ENCODE measurements at regions not wholly inside any gene's neighbourhood (a gene's known extent, or its start where the extent isn't known, plus 50 kb on each side); places are given as distances from the start of the nearest gene placed in this dataset.

DNA sequence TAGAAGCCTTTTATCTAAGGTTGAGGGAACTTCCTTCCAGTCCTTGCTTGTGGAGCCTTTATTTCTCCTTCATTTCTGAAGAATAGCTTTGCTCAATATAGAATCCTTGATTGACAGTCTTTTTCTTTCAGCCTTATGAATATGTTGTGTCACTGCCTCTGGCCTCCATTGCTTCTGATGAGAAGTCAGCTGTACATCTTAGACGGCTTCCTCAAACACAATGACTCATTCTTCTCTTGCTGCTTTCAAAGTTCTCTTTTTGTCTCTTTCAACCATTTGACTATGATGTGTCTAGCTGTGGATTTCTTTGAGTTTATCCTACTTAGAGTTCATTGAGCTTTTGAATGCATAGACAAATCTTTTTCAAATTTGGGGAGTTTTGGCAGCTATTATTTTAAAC, 893.2 kb downstream of the BRD1 start:
- Histone ChIP-seq H3K36me3 (ENCODE audit: insufficient read depth, low read length) (no peaks in the 10 kb centered on the region), H3K4me1 (ENCODE audit: insufficient read depth, low read length) (no peaks in the 10 kb centered on the region), H3K4me3 (ENCODE audit: low read depth in 1 of 2, low read length in 2 of 2) (no peak overlapping the region), H3K9me3 (ENCODE audit: low read length) (no peaks in the 10 kb centered on the region), H3K27me3 (ENCODE audit: control insufficient read depth in 1 of 2, insufficient read depth in 2 of 2, low read length in 2 of 2) (no peaks in the 10 kb centered on the region), H3K9ac (ENCODE audit: low read length) (no peak overlapping the region), H3K27ac (ENCODE audit: low read depth, low read length) (no peak overlapping the region)

DNA sequence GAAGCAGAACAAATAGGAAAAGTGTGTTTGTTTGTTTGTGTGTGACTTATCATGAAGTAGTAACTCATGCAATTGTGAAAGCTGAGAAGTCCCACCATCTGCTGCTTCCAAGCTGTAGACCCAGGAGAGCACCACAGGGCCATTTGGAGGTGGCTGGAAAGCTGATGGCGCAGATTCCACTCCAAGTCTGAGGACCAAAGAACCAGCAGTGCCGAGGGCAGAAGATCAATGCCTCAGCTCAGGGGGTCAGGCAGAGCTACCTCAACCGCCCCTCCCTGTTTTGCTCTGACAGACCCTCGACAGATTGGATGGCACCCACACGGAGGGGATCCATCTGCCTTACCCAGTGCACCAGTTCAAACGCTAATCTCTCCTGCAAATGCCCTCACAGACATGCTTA, 896.2 kb downstream of the BRD1 start:
- Histone ChIP-seq H3K36me3 (ENCODE audit: insufficient read depth, low read length) (no peaks in the 10 kb centered on the region), H3K9ac (ENCODE audit: low read length) (no peak overlapping the region), H3K4me1 (ENCODE audit: insufficient read depth, low read length) (no peaks in the 10 kb centered on the region), H3K27me3 (ENCODE audit: control insufficient read depth in 1 of 2, insufficient read depth in 2 of 2, low read length in 2 of 2) (no peaks in the 10 kb centered on the region), H3K27ac (ENCODE audit: low read depth, low read length) (no peak overlapping the region), H3K4me3 (ENCODE audit: low read depth in 1 of 2, low read length in 2 of 2) (no peak overlapping the region), H3K9me3 (ENCODE audit: low read length) (no peaks in the 10 kb centered on the region)

DNA sequence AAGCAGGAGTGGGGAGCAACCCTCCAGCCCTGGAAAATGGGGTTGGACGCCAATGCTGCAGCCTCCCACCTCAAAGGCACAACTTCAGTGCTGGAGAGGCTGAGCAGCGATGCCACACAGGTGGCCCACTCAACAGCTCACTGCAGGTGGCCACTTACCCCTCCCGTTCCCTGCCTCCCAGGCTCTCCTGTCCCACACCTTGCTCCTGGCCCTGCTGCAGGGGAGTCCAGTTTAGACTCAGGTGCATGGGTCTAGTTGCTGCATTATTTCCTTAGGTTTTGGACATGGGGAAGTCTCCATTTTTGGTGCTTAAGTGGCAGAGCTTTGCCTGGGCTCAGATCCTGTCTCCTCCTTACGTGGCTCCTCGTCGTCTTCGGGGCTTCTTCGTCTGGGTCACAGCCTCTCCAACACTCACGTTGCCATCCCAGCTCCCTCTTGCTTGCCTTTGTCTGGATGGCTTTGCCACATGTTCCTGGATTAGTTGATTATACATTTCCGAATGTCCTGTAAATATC, 898.3 kb downstream of the BRD1 start:
- H3K4me3 ChIP-seq (ENCODE audit: low read depth in 1 of 2, low read length in 2 of 2) = no peak overlapping the region

DNA sequence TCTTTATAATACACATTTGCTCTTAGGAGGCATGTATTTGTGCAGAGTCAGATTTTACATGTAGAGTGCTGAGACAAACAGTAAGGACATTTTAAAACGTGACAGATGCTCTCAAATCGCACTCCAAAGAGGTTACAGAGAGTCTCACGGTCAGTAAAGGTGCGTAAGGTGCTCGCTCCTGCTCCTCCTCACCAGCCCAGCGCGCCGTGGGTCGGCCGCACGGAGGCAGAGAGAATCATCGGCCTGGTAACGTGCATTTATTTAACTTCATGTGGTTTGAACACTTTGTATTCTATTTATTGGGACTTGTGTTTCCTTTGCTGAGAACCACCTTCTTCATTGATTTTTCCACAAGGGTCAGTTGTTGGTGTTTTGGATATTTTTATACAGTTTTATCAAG, 900.1 kb downstream of the BRD1 start:
- Histone ChIP-seq H3K4me3 (ENCODE audit: low read depth in 1 of 2, low read length in 2 of 2) (no peak overlapping the region), H3K9me3 (ENCODE audit: low read length) (no peaks in the 10 kb centered on the region), H3K36me3 (ENCODE audit: insufficient read depth, low read length) (no peaks in the 10 kb centered on the region), H3K27me3 (ENCODE audit: control insufficient read depth in 1 of 2, insufficient read depth in 2 of 2, low read length in 2 of 2) (no peaks in the 10 kb centered on the region), H3K4me1 (ENCODE audit: insufficient read depth, low read length) (no peaks in the 10 kb centered on the region), H3K27ac (ENCODE audit: low read depth, low read length) (no peak overlapping the region), H3K9ac (ENCODE audit: low read length) (no peak overlapping the region)

More for the DNA sequence above, 898.3 kb downstream of the BRD1 start:
- Histone ChIP-seq H3K27me3 (ENCODE audit: control insufficient read depth in 1 of 2, insufficient read depth in 2 of 2, low read length in 2 of 2) (no peaks in the 10 kb centered on the region), H3K9ac (ENCODE audit: low read length) (no peak overlapping the region), H3K4me1 (ENCODE audit: insufficient read depth, low read length) (no peaks in the 10 kb centered on the region), H3K9me3 (ENCODE audit: low read length) (no peaks in the 10 kb centered on the region), H3K36me3 (ENCODE audit: insufficient read depth, low read length) (no peaks in the 10 kb centered on the region), H3K27ac (ENCODE audit: low read depth, low read length) (no peak overlapping the region)

DNA sequence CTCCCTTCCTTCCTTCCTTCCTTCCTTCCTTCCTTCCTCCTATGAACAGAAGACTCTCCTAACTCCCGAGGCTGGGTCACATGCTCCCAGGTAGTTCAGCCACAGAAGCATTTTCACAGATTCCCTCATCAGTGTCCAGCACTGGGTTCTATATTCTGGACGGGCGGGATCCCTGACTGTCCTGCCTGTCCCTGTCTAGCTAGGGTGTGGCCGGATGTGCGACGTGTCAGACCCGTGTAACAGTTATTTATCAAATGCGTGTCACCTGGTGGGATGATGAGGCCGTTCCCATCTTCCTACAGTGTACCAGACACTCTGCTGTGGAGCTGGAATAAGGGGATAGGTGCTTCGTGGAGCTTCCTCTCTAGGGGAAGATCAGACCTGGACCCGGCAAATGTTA, 901.0 kb downstream of the BRD1 start:
- Histone ChIP-seq H3K36me3 (ENCODE audit: insufficient read depth, low read length) (no peaks in the 10 kb centered on the region), H3K9me3 (ENCODE audit: low read length) (no peaks in the 10 kb centered on the region), H3K4me1 (ENCODE audit: insufficient read depth, low read length) (no peaks in the 10 kb centered on the region), H3K27me3 (ENCODE audit: control insufficient read depth in 1 of 2, insufficient read depth in 2 of 2, low read length in 2 of 2) (no peaks in the 10 kb centered on the region), H3K27ac (ENCODE audit: low read depth, low read length) (no peak overlapping the region), H3K4me3 (ENCODE audit: low read depth in 1 of 2, low read length in 2 of 2) (no peak overlapping the region), H3K9ac (ENCODE audit: low read length) (no peak overlapping the region)

DNA sequence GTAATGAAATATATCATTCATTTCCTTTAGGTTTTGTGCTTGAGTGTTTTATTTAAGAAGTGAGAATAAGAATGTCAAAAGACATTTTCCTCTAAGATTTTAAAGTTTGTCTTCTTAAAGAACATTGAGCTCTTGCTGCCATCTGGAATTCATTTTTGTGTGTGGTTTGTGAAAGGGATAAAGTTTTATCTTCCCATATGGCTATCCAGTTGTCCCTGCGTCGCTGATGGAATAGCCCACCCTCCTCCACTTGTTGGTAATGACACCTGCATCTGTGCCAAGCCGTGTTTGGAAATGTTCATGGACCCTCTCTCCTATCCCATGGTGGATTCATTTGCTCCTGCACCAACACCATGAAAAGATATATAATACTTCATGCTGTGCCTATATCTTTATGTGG, 901.5 kb downstream of the BRD1 start:
- Histone ChIP-seq H3K27me3 (ENCODE audit: control insufficient read depth in 1 of 2, insufficient read depth in 2 of 2, low read length in 2 of 2) (no peaks in the 10 kb centered on the region), H3K9ac (ENCODE audit: low read length) (no peak overlapping the region), H3K9me3 (ENCODE audit: low read length) (no peaks in the 10 kb centered on the region), H3K4me1 (ENCODE audit: insufficient read depth, low read length) (no peaks in the 10 kb centered on the region), H3K27ac (ENCODE audit: low read depth, low read length) (no peak overlapping the region), H3K36me3 (ENCODE audit: insufficient read depth, low read length) (no peaks in the 10 kb centered on the region), H3K4me3 (ENCODE audit: low read depth in 1 of 2, low read length in 2 of 2) (no peak overlapping the region)

DNA sequence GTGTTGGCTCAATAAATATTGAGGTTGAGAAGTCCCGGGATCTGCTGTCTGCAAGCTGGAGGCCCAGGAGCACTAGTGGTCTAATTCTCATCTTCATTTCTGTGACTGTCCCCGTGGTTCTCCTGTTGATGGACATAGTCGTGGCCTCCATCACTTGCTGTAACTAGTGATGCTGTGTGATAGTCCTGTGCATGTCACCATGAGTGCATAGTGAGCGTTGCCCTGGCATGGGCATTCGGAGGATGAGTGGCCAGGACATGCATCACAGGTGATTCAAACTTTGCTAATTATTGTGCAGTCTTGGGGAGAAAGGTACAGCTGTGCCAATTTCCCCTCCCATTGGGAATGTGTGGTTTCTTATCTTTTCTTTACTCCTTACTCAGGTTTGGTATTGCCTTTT, 902.2 kb downstream of the BRD1 start:
- Histone ChIP-seq H3K27ac (ENCODE audit: low read depth, low read length) (no peak overlapping the region), H3K9ac (ENCODE audit: low read length) (no peak overlapping the region), H3K4me1 (ENCODE audit: insufficient read depth, low read length) (no peaks in the 10 kb centered on the region), H3K36me3 (ENCODE audit: insufficient read depth, low read length) (no peaks in the 10 kb centered on the region), H3K4me3 (ENCODE audit: low read depth in 1 of 2, low read length in 2 of 2) (no peak overlapping the region), H3K27me3 (ENCODE audit: control insufficient read depth in 1 of 2, insufficient read depth in 2 of 2, low read length in 2 of 2) (peaks cover 0 to 1% of the 10 kb centered on the region in 2 donors), H3K9me3 (ENCODE audit: low read length) (no peaks in the 10 kb centered on the region)

DNA sequence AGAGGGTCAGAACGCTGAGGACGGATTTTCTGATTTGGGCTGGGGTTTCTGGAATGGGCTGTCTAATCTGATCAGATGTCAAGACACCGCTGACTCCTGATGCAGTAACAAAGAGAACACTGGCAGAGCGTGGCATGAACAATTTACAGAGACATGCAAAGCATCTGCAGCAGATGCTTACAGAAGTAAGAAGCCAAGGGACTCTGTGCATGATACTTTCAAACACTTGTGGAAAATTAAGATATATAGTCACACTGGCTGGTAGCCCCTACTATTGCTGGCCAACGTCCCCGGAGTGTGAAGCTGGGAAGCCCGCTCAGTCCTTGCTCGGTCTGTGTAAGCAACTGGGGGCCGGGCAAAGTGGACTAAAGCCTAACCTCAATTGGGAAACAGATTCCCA, 903.7 kb downstream of the BRD1 start:
- Histone ChIP-seq H3K27ac (ENCODE audit: low read depth, low read length) (no peak overlapping the region), H3K4me3 (ENCODE audit: low read depth in 1 of 2, low read length in 2 of 2) (no peak overlapping the region), H3K4me1 (ENCODE audit: insufficient read depth, low read length) (no peaks in the 10 kb centered on the region), H3K9ac (ENCODE audit: low read length) (no peak overlapping the region), H3K36me3 (ENCODE audit: insufficient read depth, low read length) (no peaks in the 10 kb centered on the region), H3K9me3 (ENCODE audit: low read length) (no peaks in the 10 kb centered on the region), H3K27me3 (ENCODE audit: control insufficient read depth in 1 of 2, insufficient read depth in 2 of 2, low read length in 2 of 2) (peaks cover 0 to 8% of the 10 kb centered on the region in 2 donors)

DNA sequence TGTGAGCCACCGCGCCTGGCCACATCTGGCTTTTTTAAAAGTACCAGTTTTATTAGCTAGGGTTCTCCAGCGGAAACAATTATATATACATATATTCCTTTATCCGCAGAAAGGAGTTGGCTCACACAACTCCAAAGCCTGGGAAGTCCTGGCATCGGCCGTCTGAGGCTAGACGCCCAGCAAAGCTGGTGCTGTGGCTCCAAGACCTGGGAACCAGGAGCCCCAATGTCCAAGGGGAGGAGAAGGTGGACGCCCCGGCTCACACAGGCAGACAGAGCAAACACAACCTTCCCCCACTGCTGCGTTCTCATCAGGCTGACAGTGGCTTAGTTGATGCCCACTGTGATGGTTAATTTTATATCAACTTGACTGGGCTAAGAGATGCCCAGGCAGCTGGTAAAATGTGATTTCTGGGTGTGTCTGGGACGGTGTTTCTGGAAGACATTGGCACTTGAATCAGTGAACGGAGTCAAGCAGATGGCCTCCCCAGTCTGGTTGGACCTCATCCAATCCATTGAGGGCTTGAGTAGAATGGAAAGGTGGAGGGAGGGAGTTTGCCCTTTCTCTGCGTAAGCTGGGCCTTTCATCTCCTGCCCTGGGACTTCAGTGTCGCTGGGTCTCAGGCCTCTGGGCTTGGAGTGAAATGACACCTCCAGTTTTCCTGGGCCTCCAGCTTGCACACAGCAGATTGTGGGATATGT, 904.4 kb downstream of the BRD1 start:
- Histone ChIP-seq H3K27ac (ENCODE audit: low read depth, low read length) (no peak overlapping the region), H3K27me3 (ENCODE audit: control insufficient read depth in 1 of 2, insufficient read depth in 2 of 2, low read length in 2 of 2) (peaks cover 0 to 11% of the 10 kb centered on the region in 2 donors), H3K4me1 (ENCODE audit: insufficient read depth, low read length) (no peaks in the 10 kb centered on the region), H3K4me3 (ENCODE audit: low read depth in 1 of 2, low read length in 2 of 2) (no peak overlapping the region), H3K9me3 (ENCODE audit: low read length) (no peaks in the 10 kb centered on the region), H3K36me3 (ENCODE audit: insufficient read depth, low read length) (no peaks in the 10 kb centered on the region), H3K9ac (ENCODE audit: low read length) (no peak overlapping the region)

DNA sequence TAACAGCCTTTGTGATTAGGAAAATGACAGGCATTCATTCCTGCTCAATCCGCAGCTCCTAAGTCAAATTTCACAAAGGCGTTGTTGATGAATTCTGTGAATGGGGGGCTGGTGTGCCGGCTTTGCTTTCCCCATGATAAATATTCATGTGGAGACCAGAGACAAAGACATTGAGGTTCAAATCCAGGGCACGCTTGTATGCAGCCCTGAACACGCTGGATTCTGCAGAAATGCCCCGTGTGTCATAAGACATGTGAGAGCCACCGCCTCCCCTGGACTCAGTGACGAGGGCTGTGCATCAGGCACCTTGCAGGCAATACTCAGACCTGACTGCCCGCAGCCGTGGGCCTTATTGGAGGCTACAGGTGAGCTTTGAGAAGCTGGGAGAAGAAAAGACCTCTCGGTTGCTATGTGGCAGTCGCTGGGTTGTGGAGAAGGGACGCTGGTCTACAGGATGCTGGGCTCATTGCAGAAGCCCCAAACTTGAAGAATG, 906.2 kb downstream of the BRD1 start:
- Histone ChIP-seq H3K27me3 (ENCODE audit: control insufficient read depth in 1 of 2, insufficient read depth in 2 of 2, low read length in 2 of 2) (peaks cover 0 to 11% of the 10 kb centered on the region in 2 donors), H3K36me3 (ENCODE audit: insufficient read depth, low read length) (no peaks in the 10 kb centered on the region), H3K4me1 (ENCODE audit: insufficient read depth, low read length) (no peaks in the 10 kb centered on the region), H3K9me3 (ENCODE audit: low read length) (no peaks in the 10 kb centered on the region), H3K27ac (ENCODE audit: low read depth, low read length) (no peak overlapping the region), H3K9ac (ENCODE audit: low read length) (no peak overlapping the region), H3K4me3 (ENCODE audit: low read depth in 1 of 2, low read length in 2 of 2) (no peak overlapping the region)

DNA sequence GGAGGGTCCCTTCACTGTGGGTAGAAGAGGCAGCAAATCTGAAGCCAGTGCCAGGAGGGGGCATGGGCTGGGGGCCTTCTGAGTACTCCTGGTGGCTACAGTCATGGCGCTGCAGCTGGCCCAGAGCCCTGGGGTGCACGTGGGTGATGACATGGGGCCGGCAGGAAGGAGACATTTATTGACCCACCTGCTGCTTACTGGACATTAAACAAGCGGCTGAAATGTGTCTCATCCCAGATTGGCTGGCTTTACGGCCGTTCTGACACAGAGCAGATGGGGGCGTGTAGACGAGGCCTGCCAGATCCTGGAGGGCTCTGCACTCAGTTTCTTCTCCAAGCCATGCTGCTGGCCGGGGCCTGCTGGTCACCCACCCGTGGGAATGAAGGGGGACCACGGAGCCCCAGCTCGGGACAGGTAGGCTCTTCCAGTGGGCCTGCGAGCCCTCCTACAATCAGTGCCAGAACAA, 906.9 kb downstream of the BRD1 start:
- Histone ChIP-seq H3K9ac (ENCODE audit: low read length) (no peak overlapping the region), H3K36me3 (ENCODE audit: insufficient read depth, low read length) (no peaks in the 10 kb centered on the region), H3K4me3 (ENCODE audit: low read depth in 1 of 2, low read length in 2 of 2) (no peak overlapping the region), H3K9me3 (ENCODE audit: low read length) (no peaks in the 10 kb centered on the region), H3K27me3 (ENCODE audit: control insufficient read depth in 1 of 2, insufficient read depth in 2 of 2, low read length in 2 of 2) (peaks cover 0 to 11% of the 10 kb centered on the region in 2 donors), H3K4me1 (ENCODE audit: insufficient read depth, low read length) (no peaks in the 10 kb centered on the region), H3K27ac (ENCODE audit: low read depth, low read length) (no peak overlapping the region)
